GM19455 (cell line): ENCODE measurements at regions not wholly inside any gene's neighbourhood (a gene's known extent, or its start where the extent isn't known, plus 50 kb on each side); places are given as distances from the start of the nearest gene placed in this dataset.
A peak's percentile ranks its signal among the peaks of the same experiment; 100 is the strongest.
"Not testable (repeated sequence)": the region's sequence is repeated elsewhere in the genome, so short reads cannot be mapped to it uniquely, and the experiment has no call there.

Experiments used
- ATAC-seq: cut with Tn5 transposase; IDR thresholded peaks from one replicate; pipeline ENCODE4 v1.9.1; 2021; ENCODE audit not compliant: unreplicated experiment

- ATAC-seq = no peak
Measured at GRCh38 chr5:157961896-157962590, 103.1 kb upstream of the CLINT1 start.

- ATAC-seq = no peak
Measured at GRCh38 chr5:157961176-157961575, 102.2 kb upstream of the CLINT1 start.

GRCh38 chr5:157959370-157959769 is 100.4 kb upstream of the CLINT1 start:
- ATAC-seq = no peak

- ATAC-seq = no peak
Measured at GRCh38 chr5:157956271-157956885, 97.4 kb upstream of the CLINT1 start.

GRCh38 chr5:157955541-157956172 is 96.7 kb upstream of the CLINT1 start:
- ATAC-seq = no peak

- no peak for ATAC-seq
Measured at GRCh38 chr5:157952374-157952685, 93.4 kb upstream of the CLINT1 start.

GRCh38 chr5:157951673-157952373 is 92.9 kb upstream of the CLINT1 start:
- no peak for ATAC-seq

GRCh38 chr5:157949520-157949919 is 90.6 kb upstream of the CLINT1 start:
- ATAC-seq = no peak

- ATAC-seq = peak; percentile 79
Measured at GRCh38 chr5:157948738-157949410, 89.9 kb upstream of the CLINT1 start.

GRCh38 chr5:157947156-157947555 is 88.2 kb upstream of the CLINT1 start:
- no peak for ATAC-seq

GRCh38 chr5:157945822-157946221 is 86.9 kb upstream of the CLINT1 start:
- ATAC-seq = not testable (repeated sequence)

GRCh38 chr5:157944938-157945337 is 86.0 kb upstream of the CLINT1 start:
- ATAC-seq = no peak

GRCh38 chr5:157944077-157944633 is 85.2 kb upstream of the CLINT1 start:
- no peak for ATAC-seq

- no peak for ATAC-seq
Measured at GRCh38 chr5:157942595-157942994, 83.7 kb upstream of the CLINT1 start.

- ATAC-seq = no peak
Measured at GRCh38 chr5:157941616-157942015, 82.7 kb upstream of the CLINT1 start.

- ATAC-seq = not testable (repeated sequence)
Measured at GRCh38 chr5:157938101-157938500, 79.2 kb upstream of the CLINT1 start.

- ATAC-seq = not testable (repeated sequence)
Measured at GRCh38 chr5:157936776-157937501, 78.0 kb upstream of the CLINT1 start.

- ATAC-seq = no peak
Measured at GRCh38 chr5:157934600-157934999, 75.7 kb upstream of the CLINT1 start.

GRCh38 chr5:157933005-157933404 is 74.1 kb upstream of the CLINT1 start:
- no peak for ATAC-seq

- ATAC-seq = no peak
Measured at GRCh38 chr5:157930710-157931109, 71.8 kb upstream of the CLINT1 start.
